ENCODE measurements at regions not wholly inside any gene's neighbourhood (a gene's known extent, or its start where the extent isn't known, plus 50 kb on each side); places are given as distances from the start of the nearest gene placed in this dataset.

GRCh38 chr11:81840380-81840779, 893.3 kb downstream of the FAM181B start:
- TF ChIP-seq CTCF (IDR thresholded peaks at IDR 0.05) (no peak), EP300 (IDR thresholded peaks at IDR 0.05) (no peak)

All from sigmoid colon (tissue), 4 donors.